HG03025 (cell line): ENCODE measurements at regions not wholly inside any gene's neighbourhood (a gene's known extent, or its start where the extent isn't known, plus 50 kb on each side); places are given as distances from the start of the nearest gene placed in this dataset.

Experiments used
- ATAC-seq: cut with Tn5 transposase; IDR thresholded peaks from one replicate; pipeline ENCODE4 v1.9.1; 2021; ENCODE audit warnings: mild to moderate bottlenecking, moderate library complexity; ENCODE audit not compliant: unreplicated experiment, low FRiP score

GRCh38 chr18:68623342-68623741 is 91.6 kb downstream of the TMX3 start:
- peak; percentile 55 for ATAC-seq

GRCh38 chr18:68611311-68611710 is 103.6 kb downstream of the TMX3 start:
- no peak for ATAC-seq

GRCh38 chr18:68608851-68609490 is 105.9 kb downstream of the TMX3 start:
- no peak for ATAC-seq

GRCh38 chr18:68607852-68608251 is 107.1 kb downstream of the TMX3 start:
- no peak for ATAC-seq

GRCh38 chr18:68604256-68604655 is 110.7 kb downstream of the TMX3 start:
- ATAC-seq: no peak

GRCh38 chr18:68596016-68596415 is 118.9 kb downstream of the TMX3 start:
- no peak for ATAC-seq

- ATAC-seq: no peak
Observed at GRCh38 chr18:68588169-68588568, 126.7 kb downstream of the TMX3 start.

- ATAC-seq: no peak
Observed at GRCh38 chr18:68583685-68584084, 131.2 kb downstream of the TMX3 start.

- no peak for ATAC-seq
Observed at GRCh38 chr18:68574311-68574710, 140.6 kb downstream of the TMX3 start.

- ATAC-seq: no peak
Observed at GRCh38 chr18:68569936-68570335, 145.0 kb downstream of the TMX3 start.

GRCh38 chr18:68568364-68569155 is 146.3 kb downstream of the TMX3 start:
- ATAC-seq: no peak

GRCh38 chr18:68566991-68567390 is 147.9 kb downstream of the TMX3 start:
- ATAC-seq: no peak

- ATAC-seq: no peak
Observed at GRCh38 chr18:68564961-68565360, 149.9 kb downstream of the TMX3 start.

- ATAC-seq: no peak
Observed at GRCh38 chr18:68564351-68564750, 150.6 kb downstream of the TMX3 start.

GRCh38 chr18:68560128-68560527 is 154.8 kb downstream of the TMX3 start:
- ATAC-seq: no peak

GRCh38 chr18:68557183-68557582 is 157.7 kb downstream of the TMX3 start:
- no peak for ATAC-seq

GRCh38 chr18:68555879-68556301 is 159.0 kb downstream of the TMX3 start:
- ATAC-seq: no peak

- no peak for ATAC-seq
Observed at GRCh38 chr18:68548904-68549870, 165.7 kb downstream of the TMX3 start.

GRCh38 chr18:68543344-68543743 is 171.6 kb downstream of the TMX3 start:
- ATAC-seq: no peak

GRCh38 chr18:68542846-68543245 is 172.1 kb downstream of the TMX3 start:
- no peak for ATAC-seq

- ATAC-seq: no peak
Observed at GRCh38 chr18:68533641-68534040, 181.3 kb downstream of the TMX3 start.
